Ammon's horn (tissue), 1 donor: ENCODE measurements at regions not wholly inside any gene's neighbourhood (a gene's known extent, or its start where the extent isn't known, plus 50 kb on each side); places are given as distances from the start of the nearest gene placed in this dataset.
A peak's percentile ranks its signal among the peaks of the same experiment; 100 is the strongest.

ENCODE experiments used
- DNase-seq: peaks from one replicate; pipeline ENCODE4 v3.0.0-alpha.2; 2016; ENCODE audit warnings: low spot score

DNA sequence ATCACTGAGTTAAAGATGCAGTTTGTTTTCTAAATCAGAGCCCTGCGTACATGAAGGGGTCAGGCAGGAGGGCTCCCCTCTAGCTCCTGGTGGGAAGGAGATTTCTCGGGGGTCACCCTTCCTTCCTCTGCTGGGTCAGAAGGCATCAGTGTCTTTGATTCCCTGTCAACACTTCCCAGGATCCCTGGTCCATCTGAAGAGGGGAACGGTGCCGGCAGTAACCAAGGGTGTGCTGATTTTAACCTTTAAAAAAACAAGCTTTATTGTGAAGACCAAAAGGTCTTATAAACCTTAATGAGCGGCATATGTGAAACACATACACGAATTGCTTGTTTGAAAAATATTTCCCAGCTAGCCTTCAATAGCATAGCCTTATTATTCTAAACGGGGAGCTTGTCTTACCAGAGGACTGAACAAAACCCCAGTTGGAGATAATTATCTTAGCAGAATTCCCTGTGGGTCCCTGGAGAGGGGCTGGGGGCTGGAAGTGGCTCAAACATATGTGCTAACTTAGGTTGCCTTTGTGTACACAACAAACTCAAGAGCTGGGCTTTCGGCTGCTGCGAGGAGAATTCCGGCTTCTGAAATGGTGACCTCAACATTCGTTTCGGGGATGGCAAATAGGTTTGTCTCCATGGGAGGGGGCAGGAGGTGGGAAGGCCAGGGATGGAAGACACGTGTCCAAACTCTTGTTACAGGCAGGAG lies 114.9 kb upstream of the MYCN start:
- no peak for DNase-seq

DNA sequence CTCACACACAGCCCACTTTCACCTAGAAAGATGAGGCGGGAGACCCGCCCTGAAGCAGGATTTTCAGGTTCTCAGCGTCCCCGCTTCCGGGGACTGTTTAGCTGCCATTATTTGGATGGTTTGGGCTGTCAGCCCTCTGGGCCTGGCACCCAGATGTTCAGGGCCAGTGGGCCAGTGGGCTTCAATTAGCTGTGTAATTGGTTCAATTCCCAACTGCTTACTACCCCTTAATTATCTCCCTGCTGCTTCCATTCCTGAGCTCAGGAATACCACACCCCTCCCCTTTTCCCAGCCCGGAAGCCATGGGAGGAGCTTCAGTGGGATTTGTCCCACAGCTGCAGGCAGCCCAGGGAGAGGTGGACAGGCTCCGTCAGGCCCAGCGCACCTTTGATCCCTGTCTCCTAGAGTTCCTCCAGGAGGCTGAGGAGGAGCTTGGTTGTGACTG lies 114.1 kb upstream of the MYCN start:
- no peak for DNase-seq

DNA sequence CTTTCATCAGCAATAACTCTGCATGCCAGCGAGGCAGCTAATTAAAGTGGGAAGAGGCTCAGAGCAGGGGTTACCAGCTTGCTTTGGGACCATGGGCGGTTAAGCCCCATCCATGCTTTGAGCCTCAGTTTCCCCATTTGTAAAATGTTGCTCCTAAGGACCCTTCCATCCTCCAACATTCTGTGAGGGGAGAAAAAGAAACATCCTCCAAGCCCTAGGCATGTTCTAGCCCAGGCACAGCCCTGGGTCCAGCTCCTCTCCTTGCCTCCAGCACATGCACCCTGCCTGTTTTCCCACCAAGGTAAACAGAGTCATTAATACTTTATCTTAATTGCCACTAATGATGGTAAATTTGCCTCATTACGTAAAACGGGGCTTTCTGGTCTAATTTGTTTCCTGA lies 113.3 kb upstream of the MYCN start:
- DNase-seq: no peak

DNA sequence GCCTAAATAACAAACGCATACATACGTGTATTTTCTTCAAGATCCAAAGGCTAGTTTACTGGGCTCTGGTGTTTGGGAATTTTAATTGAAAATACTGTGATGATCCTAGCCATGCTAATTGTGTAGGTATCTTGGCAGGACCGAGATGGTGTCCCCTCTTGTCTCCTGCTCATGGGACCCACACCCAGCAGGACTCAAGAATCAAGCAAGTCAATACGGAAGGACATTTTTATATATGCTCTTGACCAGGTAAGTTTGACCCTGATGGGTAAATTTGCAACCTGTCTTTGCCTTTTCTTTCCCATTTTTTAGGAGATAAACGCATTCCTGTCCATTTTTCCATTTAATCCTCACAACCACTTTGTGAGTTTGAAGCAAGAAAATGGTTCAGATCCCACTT lies 111.8 kb upstream of the MYCN start:
- DNase-seq: no peak

DNA sequence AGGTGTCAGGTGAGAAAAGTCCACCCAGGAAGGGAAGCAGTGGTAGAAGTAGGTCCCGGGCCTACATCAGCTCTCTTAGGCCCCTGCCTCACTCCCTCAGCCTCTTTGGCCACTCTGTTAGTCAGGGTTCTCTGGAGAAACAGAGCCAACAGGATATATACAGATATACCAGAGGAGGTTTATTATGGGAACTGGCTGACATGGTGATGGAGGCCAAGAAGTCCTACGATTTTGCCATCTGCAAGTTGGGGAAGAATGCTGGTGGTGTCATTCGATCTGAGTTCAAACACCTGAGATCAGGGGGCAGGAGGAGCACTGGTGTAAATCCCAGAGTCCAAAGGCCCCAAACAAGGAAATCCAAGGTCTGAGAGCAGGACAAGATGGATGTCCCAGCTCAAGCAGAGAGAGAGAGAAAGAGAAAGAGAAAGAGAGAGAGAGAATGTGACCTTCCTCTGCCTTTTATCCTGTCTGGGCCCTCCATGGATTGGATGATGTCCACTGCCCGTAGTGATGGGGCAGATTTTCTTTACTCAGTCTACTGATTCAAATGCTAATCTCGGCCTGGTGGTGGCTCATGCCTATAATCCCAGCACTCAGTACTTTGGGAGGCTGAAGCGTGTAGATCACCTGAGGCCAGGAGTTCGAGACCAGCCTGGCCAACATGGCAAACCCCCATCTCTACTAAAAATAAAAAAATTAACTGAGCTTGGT lies 111.1 kb upstream of the MYCN start:
- DNase-seq: no peak

DNA sequence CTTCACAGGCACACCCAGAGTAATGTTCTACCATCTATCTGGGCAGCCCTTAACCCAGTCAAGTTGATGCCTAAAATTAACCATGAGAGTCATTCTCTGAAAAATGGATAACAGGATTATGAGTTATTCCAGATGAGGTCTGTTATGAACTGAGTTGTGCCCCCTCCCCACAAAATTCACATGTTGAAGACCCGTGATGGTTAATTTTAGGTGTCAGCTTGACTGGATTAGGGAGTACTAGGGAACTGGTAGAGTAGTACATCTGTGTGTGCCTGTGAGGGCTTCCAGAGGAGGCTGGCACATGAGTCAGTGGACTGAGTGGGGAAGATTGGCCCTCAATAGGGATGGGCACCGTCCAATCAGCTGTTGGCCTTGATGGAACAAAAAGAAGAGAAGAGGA lies 110.4 kb upstream of the MYCN start:
- no peak for DNase-seq

DNA sequence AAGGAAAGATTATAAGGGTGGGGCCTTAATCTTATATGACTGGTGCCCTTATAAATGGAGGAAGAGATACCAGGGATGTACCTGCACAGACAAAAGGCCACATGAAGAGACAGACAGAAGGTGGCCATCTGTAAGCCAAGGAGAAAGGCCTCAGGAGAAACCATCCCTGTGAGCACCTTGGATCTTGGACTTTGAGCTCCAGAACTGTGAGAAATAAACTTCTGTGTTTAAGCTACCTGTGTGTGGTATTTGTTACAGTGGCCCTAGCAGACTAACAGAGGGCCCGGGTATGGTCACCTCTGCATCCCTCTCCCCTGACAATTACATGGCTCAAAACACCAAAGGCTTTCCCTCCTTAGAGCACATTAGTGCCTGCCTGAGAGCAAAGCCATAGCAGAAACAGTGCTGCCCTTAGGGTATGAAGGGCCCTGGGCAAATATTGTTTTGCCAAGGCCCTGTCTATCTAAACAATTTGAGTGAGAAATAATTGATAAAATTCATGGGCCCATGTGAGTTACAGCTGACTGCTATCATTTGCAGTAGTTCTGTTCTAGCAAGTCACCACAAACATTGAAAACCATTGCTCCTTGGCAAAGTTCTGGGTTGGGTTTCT lies 109.3 kb upstream of the MYCN start:
- no peak for DNase-seq

DNA sequence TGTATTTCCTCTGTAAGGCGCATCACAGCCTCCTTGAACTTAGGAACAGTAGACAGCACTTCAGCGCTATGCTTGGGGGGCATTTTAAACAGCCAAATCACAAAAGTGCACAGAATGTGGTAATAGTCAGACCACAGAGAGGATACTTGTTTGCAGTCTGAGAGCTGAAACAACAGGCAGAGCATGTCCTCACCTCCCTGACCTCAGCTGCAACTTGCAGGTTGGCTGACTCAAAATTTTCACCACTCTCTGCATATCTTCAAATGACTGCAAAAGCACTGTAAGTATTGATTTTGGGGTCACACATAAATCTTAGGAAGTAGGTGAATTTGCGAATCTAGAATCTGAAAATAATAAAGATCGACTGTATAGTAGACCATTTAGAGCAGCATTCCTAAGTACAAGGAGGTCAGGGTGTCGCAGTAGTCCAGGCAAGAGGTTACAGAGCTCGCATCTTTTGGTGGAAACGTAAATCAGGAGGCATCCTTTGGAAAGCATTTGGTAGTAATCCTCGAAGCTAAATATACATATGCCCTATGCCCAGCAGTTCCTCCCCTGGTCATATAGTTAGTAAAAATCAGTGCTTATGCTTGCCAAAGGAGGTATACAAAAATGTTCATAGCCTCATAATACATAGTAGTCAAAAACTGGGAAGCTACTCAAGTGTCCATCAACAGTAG lies 108.2 kb upstream of the MYCN start:
- no peak for DNase-seq

DNA sequence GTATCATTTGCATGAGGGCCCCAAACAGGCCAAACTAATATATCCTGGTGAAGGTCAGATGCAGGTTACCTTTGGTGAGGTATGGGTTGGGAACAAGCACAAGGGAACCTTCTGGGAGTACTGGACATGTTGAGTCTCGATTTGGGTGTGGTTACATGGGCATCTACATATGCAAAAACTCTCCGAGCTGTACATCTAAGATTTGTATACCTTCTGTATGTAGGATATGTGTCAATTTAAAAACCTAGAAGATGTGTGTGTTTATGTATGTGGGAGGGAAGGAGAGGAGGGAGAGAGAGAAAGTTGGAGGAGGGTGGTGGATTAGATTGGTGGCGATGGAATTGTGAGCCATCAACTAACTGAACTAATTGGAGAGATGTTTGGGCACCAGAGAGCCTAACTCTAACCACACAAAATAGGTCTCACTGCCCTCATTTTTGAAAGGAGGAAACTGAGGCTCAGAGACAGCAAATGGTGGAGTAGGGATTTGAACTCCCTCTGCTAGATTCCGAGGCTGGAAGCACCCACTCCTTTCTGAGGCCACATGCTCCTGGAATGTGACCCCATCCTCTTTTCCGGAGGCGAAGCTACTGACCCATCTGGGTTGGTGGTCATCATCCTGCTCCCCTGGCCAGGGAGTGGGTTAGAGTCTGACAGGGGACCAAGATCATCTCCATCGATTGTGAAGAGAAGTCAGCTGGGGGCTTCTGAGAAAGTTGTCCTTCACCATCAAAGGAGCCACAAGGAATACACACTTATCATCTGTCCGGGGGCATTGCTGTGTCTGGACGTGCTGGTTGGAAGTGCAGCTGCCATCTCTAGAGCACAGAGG lies 107.3 kb upstream of the MYCN start:
- DNase-seq: no peak

DNA sequence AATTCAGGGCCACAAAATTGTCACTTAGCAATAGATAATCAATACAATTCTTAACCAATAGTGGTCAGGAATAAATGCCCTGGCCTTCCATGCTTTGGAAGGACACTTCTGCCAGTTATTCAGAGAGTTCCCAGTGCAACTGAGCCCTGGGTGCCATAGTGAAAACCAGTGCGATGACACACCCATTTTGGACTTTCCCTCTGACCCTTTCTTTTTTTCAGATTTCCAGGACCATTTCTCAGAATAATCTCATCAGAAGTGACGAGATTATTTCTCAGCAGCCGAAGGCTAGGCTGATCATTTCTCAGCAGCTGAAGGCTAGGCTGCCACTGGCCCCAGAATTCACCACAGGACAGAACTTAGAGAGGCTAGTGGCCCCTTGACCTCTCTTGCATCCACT lies 106.6 kb upstream of the MYCN start:
- DNase-seq: no peak

DNA sequence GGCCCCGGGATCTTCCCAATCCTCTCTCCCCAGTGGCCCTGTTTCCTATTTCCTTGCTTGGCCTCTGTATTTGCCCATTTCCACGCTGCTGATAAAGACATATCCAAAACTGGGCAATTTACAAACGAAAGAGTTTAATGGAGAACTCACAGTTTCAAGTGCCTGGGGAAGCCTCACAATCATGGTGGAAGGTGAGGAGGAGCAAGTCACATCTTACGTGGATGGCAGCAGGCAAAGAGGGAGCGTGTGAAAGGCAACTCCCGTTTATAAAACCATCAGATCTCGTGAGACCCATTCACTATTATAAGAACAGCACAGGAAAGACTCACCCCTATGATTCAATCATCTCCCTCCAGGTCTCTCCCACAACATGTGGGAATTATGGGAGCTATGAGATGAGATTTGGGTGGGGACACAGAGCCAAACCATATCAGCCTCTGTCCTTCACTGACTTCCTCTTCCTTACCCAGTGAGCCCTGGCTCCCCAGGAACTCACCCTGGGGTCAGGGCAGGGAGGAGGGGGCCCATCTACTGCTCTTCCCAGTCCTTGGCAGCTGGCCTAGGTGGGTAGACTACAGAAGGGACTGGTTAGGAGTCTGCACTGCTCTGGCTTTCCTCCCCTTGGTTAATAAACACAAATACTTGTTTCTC lies 105.8 kb upstream of the MYCN start:
- no peak for DNase-seq

DNA sequence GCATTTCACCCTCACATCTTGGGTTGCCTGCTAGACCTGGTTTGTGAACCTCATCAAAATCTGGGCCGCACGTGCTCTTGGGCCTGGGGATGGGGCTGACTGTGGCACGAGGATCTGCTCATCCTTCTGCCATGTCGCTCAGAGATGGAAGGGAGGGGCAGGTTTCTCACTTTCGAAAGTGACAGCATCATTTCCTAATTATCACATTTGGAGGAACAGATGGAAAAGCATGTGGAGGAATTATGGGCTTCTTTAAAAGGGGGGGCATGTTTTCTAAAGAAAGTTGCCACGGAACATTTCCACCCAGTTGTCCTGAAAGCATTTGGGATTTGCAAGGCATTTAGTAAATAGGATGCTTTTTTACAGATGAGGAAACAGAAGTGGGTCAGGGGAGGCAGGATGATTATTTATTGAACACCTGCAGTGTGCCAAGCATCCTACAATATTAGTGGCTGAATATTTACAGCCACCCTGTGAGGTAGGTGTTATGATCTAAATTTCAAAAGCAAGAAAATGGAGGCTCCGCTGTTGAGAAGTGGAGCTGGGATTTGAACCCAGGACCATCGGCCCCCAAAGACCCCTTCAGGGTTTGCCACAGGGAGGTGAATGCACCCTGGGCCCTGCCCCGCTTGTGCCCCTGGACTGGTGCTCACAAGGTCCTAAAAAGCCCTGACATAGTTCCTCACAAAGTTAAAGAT lies 104.2 kb upstream of the MYCN start:
- DNase-seq: peak; percentile 38

DNA sequence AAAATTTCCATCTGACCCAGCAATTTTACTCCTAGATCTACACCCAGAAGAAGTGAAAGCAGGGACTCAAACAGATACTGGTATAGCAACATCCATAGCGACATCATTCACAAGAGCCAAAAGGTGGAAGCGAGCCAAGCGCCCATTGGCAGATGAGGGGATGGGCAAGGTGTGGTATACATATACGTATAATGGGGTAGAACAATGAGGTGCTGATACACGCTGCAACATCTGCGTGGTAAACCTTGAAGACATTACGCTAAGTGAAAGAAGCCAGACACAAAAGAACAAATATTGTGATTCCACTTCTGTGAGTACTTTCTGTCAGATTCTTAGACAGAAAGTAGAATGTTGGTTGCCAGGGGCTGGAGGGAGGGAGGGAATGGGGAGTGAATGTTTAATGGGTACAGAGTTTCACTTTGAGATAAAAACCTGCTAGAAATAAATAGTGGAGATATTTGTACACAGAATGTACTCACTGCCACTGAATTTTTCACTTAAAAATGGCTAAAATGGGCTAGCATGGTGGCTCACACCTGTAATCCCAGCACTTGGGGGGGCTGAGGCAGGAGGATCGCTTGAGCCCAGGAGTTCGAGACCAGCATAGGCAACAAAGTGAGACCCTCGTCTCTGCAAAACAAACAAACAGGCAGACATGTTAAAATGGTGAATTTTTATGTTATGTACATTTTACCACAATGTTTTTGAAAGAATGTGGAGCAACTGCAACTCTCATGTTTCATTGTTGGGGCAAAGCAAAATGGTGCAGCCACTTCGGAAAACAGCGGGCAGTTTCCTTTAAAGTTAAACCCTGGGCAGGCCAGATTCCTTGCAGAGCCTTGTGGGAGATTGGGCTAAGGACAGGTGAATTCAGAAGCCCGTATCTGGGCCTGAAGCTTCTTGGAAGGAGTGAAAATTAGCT lies 103.4 kb upstream of the MYCN start:
- no peak for DNase-seq

DNA sequence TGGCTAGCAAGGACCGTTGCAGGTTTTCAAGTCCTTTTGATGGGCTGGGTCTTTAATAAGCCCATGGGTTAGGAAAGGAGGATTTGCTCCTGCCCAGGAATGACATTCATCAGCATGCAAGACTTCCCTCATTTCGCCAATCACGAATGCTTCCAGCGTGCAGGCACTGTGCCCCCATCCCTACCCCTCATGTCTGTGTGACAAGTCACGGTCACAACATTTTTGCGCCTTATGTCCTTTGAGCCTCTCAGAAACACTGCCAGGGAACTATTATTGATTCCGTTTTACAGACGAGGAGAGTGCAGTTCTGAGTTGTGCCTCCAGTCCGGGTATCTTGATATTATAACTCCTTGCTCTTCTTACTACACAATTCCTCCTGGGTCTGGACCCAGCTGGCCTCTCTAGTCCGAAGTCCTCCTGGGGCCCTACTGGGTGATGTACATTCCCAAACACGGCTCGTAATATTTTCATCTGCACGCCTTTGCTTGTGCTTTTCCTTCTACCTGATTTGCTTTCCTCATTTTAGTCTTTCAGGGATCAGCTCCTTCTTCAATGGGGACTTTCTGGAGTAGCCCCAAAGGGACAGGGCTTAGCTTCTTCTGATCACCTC lies 101.8 kb upstream of the MYCN start:
- DNase-seq: no peak

DNA sequence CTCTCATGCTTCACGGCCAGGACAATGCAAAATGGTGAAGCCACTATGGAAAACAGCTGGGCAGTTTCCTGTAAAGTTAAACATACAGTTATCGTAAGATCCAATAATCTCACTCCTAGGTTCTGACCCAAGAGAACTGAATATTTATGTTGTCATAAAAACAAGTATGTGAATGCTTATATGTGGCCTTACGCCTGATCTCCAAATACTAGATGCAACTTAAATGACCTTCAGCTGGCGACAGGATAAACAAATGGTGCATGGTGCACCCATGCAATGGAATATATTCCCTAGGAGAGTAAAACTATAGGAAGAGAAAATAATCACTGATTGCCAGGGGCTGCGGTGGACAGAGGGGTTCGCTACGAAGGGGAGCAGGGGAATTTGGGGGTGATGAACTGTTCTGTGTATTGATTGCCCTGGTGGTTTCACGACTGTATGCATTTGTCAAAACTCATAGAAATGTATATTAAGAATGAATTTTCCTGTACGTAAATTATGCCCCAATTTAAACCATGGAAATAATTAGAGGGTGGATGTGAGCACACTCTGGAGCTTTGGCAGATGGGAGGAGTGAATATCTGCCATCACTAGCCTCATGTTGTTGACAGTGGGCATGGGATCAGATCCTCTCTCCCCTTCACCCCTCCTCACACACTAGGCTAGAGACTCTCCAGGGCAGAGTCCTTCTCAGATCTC lies 100.8 kb upstream of the MYCN start:
- DNase-seq: no peak

DNA sequence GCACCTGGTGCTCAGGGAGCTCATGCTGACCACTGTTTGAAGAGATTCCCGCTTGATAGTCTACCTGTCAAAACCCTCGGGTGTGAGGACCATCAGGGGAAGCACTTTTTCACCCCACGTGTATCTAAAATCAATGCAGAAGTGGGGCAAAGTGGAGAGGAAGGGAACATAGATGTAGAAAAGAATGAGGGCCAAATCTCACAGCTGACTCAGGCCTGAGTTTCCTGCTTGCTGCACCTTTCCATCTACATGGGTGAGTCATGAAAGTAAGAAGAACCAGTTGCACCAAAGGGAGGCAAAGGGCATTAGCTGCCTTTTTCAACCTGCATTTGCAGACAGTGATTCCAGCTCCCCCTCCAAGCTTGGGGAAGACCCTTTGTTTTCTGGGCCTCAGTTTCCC lies 100.2 kb upstream of the MYCN start:
- no peak for DNase-seq

DNA sequence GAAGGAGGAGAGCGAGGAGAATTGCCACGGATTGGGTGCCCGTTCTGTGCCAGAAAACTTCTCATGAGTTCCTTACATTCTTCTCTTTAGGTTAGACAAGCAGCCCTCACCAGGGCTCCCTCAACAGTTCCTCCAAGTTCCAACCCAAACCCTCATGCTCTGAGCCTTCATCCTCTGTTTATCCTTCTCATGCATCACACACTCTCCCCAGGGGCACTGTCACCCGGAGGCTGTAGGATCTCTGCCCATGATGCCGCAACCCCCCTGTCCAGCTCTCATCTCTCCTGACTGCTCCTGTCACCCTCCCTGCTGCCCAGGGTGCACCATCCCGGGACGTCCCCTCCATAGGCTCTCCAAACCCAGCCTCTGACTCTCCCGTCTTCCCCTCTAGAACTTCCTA lies 99.4 kb upstream of the MYCN start:
- no peak for DNase-seq

DNA sequence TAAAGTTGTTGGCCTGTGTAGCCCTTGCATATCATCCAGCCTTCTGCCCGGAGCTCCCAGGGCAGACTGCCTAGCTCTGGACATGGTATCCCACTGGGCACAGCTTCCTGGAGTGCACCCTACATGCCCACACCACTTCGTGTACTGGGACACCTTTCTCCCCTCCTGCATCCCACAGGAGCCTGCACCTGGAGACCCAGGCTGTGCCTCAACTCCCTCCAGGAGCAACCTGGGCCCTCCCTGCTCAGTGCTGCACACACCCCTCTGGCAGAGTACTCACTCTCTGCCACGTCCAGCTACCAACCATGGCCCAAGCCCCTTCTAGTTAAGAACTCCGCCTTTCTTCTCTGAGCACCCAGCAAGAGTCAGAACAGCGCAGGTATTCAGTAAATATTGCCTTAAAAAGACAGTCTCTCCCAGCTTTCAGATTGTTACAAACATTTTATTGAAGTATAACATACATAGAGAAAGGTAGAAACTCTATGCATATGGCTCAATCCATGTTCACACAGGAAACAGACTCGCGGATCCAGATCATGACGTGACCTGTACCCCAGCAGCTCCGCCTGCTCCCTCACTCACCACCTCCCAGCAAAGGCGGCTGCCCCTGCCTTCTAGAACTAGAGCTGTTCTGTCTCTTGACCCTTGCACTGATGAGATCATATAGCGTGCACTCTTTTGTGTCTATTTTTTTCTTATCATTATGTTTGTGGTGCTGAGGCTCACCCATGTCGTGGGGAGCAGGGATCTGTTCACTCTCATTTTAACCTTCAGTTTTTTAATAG lies 98.4 kb upstream of the MYCN start:
- no peak for DNase-seq
